GM19239 (cell line): ENCODE measurements at regions not wholly inside any gene's neighbourhood (a gene's known extent, or its start where the extent isn't known, plus 50 kb on each side); places are given as distances from the start of the nearest gene placed in this dataset.
"Not testable (repeated sequence)": the region's sequence is repeated elsewhere in the genome, so short reads cannot be mapped to it uniquely, and the experiment has no call there.

Experiments used
- DNase-seq: peaks from one replicate; pipeline ENCODE4 v3.0.0; 2011; ENCODE audit warnings: low spot score; ENCODE audit not compliant: insufficient read length
- FAIRE-seq: peaks from 2 replicates; lab custom pipeline; 2011; peaks lifted over from hg19 to GRCh38; lab: Jason Lieb, UNC

- DNase-seq (no peak), FAIRE-seq (no peak)
These were observed 1546.3 kb downstream of the HACE1 start for GRCh38 chr6:103313432-103313831.

- FAIRE-seq, DNase-seq: not testable (repeated sequence)
These were observed 1565.3 kb downstream of the HACE1 start for GRCh38 chr6:103294376-103294775.

GRCh38 chr6:103284835-103285234 is 1574.9 kb downstream of the HACE1 start:
- FAIRE-seq = no peak
- no peak for DNase-seq

DNA sequence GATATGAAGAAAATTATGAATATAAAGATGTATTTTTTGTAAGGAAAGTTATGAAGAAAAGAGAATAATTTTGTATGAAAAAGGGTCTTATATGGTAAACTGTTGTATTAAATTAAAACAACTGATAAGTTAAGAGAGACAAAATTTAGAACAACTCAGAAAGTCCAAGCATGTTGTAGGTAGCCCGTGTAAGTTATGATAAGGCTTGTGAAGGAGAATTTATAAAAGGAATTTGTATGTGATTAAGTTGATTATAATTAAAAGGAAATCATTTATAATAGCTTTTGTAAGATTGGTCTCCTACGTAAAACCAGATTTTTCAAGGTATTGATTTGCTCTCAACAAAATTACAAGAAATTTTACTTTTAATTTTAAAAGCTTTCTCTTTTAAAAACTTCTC is 1579.3 kb downstream of the HACE1 start:
- no peak for DNase-seq
- no peak for FAIRE-seq

GRCh38 chr6:103277936-103278335 is 1581.8 kb downstream of the HACE1 start:
- FAIRE-seq (no peak), DNase-seq (no peak)

GRCh38 chr6:103273048-103273447 is 1586.7 kb downstream of the HACE1 start:
- no peak for FAIRE-seq
- no peak for DNase-seq

DNA sequence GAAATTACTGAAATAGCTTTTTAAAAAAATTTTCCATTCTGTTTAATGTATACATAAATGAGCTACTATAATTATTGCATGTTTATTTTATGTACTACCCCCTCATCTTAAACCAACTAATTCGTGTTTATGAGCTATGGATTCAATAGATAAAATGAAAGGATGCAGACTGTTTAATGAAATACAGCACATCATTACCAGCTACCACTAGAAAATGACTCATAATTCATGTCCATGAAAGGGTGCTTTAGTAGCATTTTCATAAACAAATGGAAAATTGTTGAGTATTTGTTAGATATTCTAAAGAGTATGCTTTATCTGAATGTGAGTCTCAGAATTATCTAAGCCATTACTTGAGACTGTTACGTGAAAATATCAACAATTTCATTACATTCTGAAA is 1590.1 kb downstream of the HACE1 start:
- FAIRE-seq (no peak), DNase-seq (no peak)

DNA sequence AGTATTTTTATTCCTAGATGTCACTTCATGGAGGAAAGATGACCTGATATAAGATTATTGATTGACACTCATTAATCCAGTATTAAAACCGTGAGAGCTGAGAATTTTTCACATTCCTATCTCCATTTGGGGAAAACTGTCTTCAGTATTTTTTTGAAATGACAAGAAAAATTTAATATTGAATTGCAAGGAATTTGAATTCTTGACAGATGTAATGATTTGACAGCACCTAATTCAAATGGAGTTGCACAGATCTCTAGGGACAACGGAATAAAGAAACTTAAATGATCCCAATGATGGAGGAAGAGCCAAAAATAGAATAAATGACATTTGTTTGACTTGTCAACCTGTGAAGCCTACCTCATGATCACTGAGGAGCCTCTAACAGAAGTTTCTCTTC is 1591.4 kb downstream of the HACE1 start:
- DNase-seq (no peak), FAIRE-seq (no peak)

GRCh38 chr6:103264020-103264419 is 1595.7 kb downstream of the HACE1 start:
- FAIRE-seq = no peak
- no peak for DNase-seq

DNA sequence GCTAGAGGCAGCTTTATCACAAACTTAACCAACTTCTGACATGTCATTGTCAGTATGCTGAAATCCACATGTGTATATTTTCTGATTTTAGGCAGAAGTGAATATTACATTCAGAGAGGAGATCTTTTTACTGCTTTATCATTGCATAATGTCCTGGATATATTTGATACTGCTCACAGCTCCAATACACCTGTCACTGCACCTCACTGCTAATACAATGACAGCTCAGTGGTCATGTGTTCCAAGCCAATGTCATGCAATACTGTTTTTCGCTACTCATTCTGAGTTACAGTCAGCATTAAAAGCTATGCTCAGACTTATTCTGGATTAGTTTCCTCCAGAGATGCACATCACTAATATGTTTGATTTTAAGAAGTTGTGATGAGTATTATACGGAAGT is 1604.6 kb downstream of the HACE1 start:
- DNase-seq (no peak), FAIRE-seq (no peak)

DNA sequence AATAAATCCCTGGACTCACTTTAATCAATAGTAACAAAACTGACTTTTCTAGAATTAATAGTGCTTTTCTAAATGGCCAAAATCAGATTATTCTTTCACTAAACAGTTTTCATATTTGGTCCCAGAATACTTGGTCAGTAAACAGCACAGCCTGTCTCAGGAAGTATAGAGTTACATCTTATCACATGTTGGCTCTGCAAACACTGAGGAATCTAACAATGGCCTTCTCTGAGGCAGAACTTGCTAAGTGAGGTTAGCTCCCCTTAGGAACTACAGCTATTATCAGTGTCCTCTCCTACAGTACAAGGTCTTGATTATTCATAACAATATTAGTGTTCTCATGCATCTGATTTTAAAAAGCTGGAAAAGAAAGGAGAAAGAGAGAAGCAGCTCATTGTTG is 1622.8 kb downstream of the HACE1 start:
- DNase-seq (no peak), FAIRE-seq (no peak)

GRCh38 chr6:103231181-103231580 is 1628.5 kb downstream of the HACE1 start:
- no peak for FAIRE-seq
- DNase-seq = no peak

GRCh38 chr6:103215847-103216246 is 1643.9 kb downstream of the HACE1 start:
- DNase-seq (no peak), FAIRE-seq (no peak)

GRCh38 chr6:103210686-103211085 is 1649.0 kb downstream of the HACE1 start:
- DNase-seq = no peak
- no peak for FAIRE-seq

DNA sequence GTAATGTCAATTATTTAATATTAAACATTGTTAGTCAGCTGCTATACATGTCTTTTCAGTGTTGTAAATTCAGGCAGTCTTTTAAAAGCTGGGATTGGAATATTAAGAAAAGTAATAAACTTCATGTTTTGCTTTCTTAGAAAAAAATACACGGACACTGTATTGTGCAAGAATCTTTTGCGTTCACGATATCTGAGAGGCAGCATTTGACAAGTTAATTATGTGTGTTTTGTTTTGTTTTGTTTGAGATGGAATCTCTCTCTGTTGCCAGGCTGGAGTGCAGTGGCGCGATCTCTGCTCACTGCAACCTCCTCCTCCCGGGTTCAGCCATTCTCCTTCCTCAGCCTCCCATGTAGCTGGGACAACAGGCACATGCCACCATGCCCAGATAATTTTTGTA is 1661.3 kb downstream of the HACE1 start:
- DNase-seq (no peak), FAIRE-seq (no peak)

DNA sequence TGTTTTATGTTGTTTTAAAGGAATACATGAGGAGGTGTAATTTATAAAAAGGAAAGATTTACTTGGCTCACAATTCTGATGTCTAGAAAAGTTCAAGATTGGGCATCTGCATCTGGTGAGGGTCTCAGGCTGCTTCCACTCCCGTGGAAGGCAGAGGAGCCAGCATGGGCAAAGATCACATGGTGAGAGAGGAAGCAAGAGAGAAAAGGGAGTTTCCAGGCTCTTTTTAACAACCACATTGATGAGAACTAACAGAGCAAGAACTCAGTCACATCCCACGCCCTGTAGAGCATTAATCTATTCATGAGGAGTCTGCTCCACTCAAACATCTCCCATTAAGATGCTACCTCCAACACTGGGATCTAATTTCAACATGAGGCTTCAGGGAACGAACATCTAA is 1666.3 kb downstream of the HACE1 start:
- DNase-seq = no peak
- FAIRE-seq = no peak

GRCh38 chr6:103191391-103192093 is 1668.2 kb downstream of the HACE1 start:
- DNase-seq = no peak
- no peak for FAIRE-seq

- no peak for FAIRE-seq
- no peak for DNase-seq
These were observed 1674.9 kb downstream of the HACE1 start for GRCh38 chr6:103184776-103185175.

GRCh38 chr6:103183831-103184411 is 1675.8 kb downstream of the HACE1 start:
- DNase-seq = no peak
- no peak for FAIRE-seq

- DNase-seq = no peak
- FAIRE-seq = no peak
These were observed 1681.5 kb downstream of the HACE1 start for GRCh38 chr6:103178193-103178592.

GRCh38 chr6:103177791-103178190 is 1681.9 kb downstream of the HACE1 start:
- DNase-seq = no peak
- FAIRE-seq = no peak

GRCh38 chr6:103175056-103175455 is 1684.7 kb downstream of the HACE1 start:
- no peak for FAIRE-seq
- DNase-seq = no peak
